ENCODE measurements at regions not wholly inside any gene's neighbourhood (a gene's known extent, or its start where the extent isn't known, plus 50 kb on each side); places are given as distances from the start of the nearest gene placed in this dataset.

DNA sequence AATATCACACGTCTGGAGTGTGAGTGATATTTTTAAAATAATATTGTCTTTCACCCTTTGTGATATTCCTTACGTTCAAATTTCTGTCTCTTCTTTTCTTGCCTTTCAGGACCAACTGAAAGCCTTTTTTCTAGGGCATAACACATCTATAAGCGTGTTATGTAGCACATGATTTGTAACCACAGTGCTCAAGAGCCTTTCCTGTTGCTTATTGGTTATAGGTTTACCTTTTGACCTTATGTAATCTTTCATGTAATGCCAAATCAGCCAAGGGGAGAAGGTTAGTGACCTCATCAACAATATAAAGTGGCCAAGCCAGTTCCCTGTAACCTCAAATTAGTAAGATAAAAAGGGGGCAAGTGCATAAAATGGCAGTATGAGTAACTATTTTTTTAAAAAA lies 480.2 kb downstream of the AMY1C start:
- H3K4me3 ChIP-seq: no peak overlapping the region
- no peaks in the 10 kb centered on the region for H3K36me3 ChIP-seq (ENCODE audit: low read depth, missing control alignments)
- intact Hi-C loops (cut with DNase I; ENCODE audit: low total_unique reads): no loop called here
- no peaks in the 10 kb centered on the region for H3K4me1 ChIP-seq
- H3K27me3 ChIP-seq: no peaks in the 10 kb centered on the region
- DNase-seq: no peak
- no peak overlapping the region for H3K27ac ChIP-seq
- 68 to 76% methylated on average over 3 of the region's 3 CpGs for WGBS, 2 donors
- H3K9me3 ChIP-seq: no peaks in the 10 kb centered on the region
- TF ChIP-seq, protein P1, sequence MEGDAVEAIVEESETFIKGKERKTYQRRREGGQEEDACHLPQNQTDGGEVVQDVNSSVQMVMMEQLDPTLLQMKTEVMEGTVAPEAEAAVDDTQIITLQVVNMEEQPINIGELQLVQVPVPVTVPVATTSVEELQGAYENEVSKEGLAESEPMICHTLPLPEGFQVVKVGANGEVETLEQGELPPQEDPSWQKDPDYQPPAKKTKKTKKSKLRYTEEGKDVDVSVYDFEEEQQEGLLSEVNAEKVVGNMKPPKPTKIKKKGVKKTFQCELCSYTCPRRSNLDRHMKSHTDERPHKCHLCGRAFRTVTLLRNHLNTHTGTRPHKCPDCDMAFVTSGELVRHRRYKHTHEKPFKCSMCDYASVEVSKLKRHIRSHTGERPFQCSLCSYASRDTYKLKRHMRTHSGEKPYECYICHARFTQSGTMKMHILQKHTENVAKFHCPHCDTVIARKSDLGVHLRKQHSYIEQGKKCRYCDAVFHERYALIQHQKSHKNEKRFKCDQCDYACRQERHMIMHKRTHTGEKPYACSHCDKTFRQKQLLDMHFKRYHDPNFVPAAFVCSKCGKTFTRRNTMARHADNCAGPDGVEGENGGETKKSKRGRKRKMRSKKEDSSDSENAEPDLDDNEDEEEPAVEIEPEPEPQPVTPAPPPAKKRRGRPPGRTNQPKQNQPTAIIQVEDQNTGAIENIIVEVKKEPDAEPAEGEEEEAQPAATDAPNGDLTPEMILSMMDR (IDR thresholded peaks at IDR 0.05): no peak
- no peak for TF ChIP-seq POLR2A (IDR thresholded peaks at IDR 0.05)

DNA sequence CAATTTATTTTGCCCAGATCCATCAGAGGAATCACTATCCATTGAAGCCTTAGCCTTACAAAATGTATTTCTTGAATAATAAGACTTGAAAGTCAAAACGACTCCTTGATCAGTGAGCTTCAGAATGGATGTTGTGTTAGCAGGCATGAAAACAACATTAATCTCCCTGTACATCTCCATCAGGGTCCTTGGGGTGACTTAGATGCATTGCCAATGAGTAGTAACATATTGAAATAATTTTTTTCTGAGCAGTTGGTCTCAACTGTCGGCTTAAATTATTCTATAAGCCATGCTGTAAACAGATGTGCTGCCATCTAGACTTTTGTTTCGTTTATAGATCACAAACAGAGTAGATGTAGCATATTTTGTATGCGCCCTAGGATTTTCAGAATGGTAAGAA lies 482.0 kb downstream of the AMY1C start:
- Histone ChIP-seq H3K4me1 (no peaks in the 10 kb centered on the region), H3K9me3 (no peaks in the 10 kb centered on the region), H3K27me3 (no peaks in the 10 kb centered on the region), H3K36me3 (ENCODE audit: low read depth, missing control alignments) (no peaks in the 10 kb centered on the region), H3K4me3 (no peak overlapping the region), H3K27ac (no peak overlapping the region)
- no peak for DNase-seq
- WGBS, 2 donors: 85 to 94% methylated on average over 4 of the region's 4 CpGs
- TF ChIP-seq POLR2A (IDR thresholded peaks at IDR 0.05): no peak
- TF ChIP-seq, protein P1 (IDR thresholded peaks at IDR 0.05): no peak
- intact Hi-C loops (cut with DNase I; ENCODE audit: low total_unique reads): no loop called here

DNA sequence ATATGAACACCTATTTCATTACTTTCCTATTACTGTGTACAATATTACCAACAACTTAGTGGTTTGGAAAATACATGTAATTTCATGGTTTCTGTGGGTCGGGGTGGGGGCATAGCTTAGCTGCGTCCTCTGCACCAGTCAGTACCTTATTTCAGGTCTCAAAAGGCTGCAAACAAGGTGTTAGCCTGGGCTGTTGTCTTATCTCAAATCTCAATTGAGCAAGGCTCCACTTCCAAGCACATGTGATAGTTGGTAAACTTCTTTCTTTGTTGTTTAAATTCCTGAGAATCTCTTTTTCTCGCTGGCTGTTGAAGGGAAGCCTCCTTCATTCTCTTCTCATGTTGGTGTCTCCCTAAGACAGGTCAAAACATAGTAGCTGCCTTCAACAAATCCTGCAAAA lies 485.4 kb downstream of the AMY1C start:
- no peaks in the 10 kb centered on the region for H3K4me1 ChIP-seq
- no peak overlapping the region for H3K27ac ChIP-seq
- H3K27me3 ChIP-seq: no peaks in the 10 kb centered on the region
- H3K4me3 ChIP-seq: no peak overlapping the region
- no peaks in the 10 kb centered on the region for H3K36me3 ChIP-seq (ENCODE audit: low read depth, missing control alignments)
- WGBS, 2 donors: 77 to 79% methylated on average over 3 of the region's 3 CpGs
- H3K9me3 ChIP-seq: no peaks in the 10 kb centered on the region
- intact Hi-C loops (cut with DNase I; ENCODE audit: low total_unique reads): no loop called here
- TF ChIP-seq, protein P1 (IDR thresholded peaks at IDR 0.05): no peak
- no peak for TF ChIP-seq POLR2A (IDR thresholded peaks at IDR 0.05)
- no peak for DNase-seq

GRCh38 chr1:104238991-104239390 lies 489.3 kb downstream of the AMY1C start:
- H3K9me3 ChIP-seq: no peaks in the 10 kb centered on the region
- 48 to 52% methylated on average over 2 of the region's 2 CpGs for WGBS, 2 donors
- TF ChIP-seq POLR2A (IDR thresholded peaks at IDR 0.05): no peak
- TF ChIP-seq, protein P1 (IDR thresholded peaks at IDR 0.05): no peak
- intact Hi-C loops (cut with DNase I; ENCODE audit: low total_unique reads): no loop called here
- H3K27me3 ChIP-seq: no peaks in the 10 kb centered on the region
- no peak overlapping the region for H3K4me3 ChIP-seq
- H3K36me3 ChIP-seq (ENCODE audit: low read depth, missing control alignments): no peaks in the 10 kb centered on the region
- no peaks in the 10 kb centered on the region for H3K4me1 ChIP-seq
- no peak for DNase-seq
- no peak overlapping the region for H3K27ac ChIP-seq

GRCh38 chr1:104248385-104248784 lies 498.7 kb downstream of the AMY1C start:
- no peak overlapping the region for H3K4me3 ChIP-seq
- no peak overlapping the region for H3K27ac ChIP-seq
- 47 to 48% methylated on average over 4 of the region's 4 CpGs for WGBS, 2 donors
- H3K27me3 ChIP-seq: no peaks in the 10 kb centered on the region
- H3K36me3 ChIP-seq (ENCODE audit: low read depth, missing control alignments): no peaks in the 10 kb centered on the region
- no peaks in the 10 kb centered on the region for H3K9me3 ChIP-seq
- intact Hi-C loops (cut with DNase I; ENCODE audit: low total_unique reads): no loop called here
- H3K4me1 ChIP-seq: no peaks in the 10 kb centered on the region
- no peak for DNase-seq
- no peak for TF ChIP-seq POLR2A (IDR thresholded peaks at IDR 0.05)
- TF ChIP-seq, protein P1 (IDR thresholded peaks at IDR 0.05): no peak

All from testis (tissue), 2 donors.